CD4-positive, alpha-beta T cell treated with Interleukin-10 for 1 hour (primary cell): ENCODE measurements at regions not wholly inside any gene's neighbourhood (a gene's known extent, or its start where the extent isn't known, plus 50 kb on each side); places are given as distances from the start of the nearest gene placed in this dataset.

Experiments used
- DNase-seq: peaks from one replicate; pipeline ENCODE4 v3.0.0-alpha.2; 2020

GRCh38 chr1:4330805-4331766, 323.3 kb upstream of the AJAP1 start:
- no peak for DNase-seq

GRCh38 chr1:4331767-4332163, 322.6 kb upstream of the AJAP1 start:
- no peak for DNase-seq

GRCh38 chr1:4336507-4336906, 317.9 kb upstream of the AJAP1 start:
- DNase-seq = no peak

GRCh38 chr1:4341421-4341820, 313.0 kb upstream of the AJAP1 start:
- no peak for DNase-seq

- DNase-seq = no peak
Measured at GRCh38 chr1:4344065-4344732, 310.2 kb upstream of the AJAP1 start.

GRCh38 chr1:4345094-4345493, 309.3 kb upstream of the AJAP1 start:
- no peak for DNase-seq

GRCh38 chr1:4346131-4346530, 308.3 kb upstream of the AJAP1 start:
- no peak for DNase-seq

- DNase-seq = no peak
Measured at GRCh38 chr1:4351453-4351852, 303.0 kb upstream of the AJAP1 start.

- no peak for DNase-seq
Measured at GRCh38 chr1:4353090-4353856, 301.1 kb upstream of the AJAP1 start.

GRCh38 chr1:4355839-4356238, 298.6 kb upstream of the AJAP1 start:
- no peak for DNase-seq

GRCh38 chr1:4362314-4363044, 291.9 kb upstream of the AJAP1 start:
- DNase-seq = no peak

- no peak for DNase-seq
Measured at GRCh38 chr1:4366091-4366490, 288.3 kb upstream of the AJAP1 start.

GRCh38 chr1:4367230-4367777, 287.1 kb upstream of the AJAP1 start:
- no peak for DNase-seq

- DNase-seq = no peak
Measured at GRCh38 chr1:4369335-4369734, 285.1 kb upstream of the AJAP1 start.

GRCh38 chr1:4371849-4372248, 282.6 kb upstream of the AJAP1 start:
- DNase-seq = no peak

- DNase-seq = no peak
Measured at GRCh38 chr1:4375812-4376211, 278.6 kb upstream of the AJAP1 start.

GRCh38 chr1:4379451-4380175, 274.8 kb upstream of the AJAP1 start:
- no peak for DNase-seq

- DNase-seq = no peak
Measured at GRCh38 chr1:4380564-4381168, 273.7 kb upstream of the AJAP1 start.

GRCh38 chr1:4393191-4393590, 261.2 kb upstream of the AJAP1 start:
- DNase-seq = no peak

- DNase-seq = no peak
Measured at GRCh38 chr1:4394366-4394765, 260.0 kb upstream of the AJAP1 start.

- DNase-seq = no peak
Measured at GRCh38 chr1:4395158-4395557, 259.3 kb upstream of the AJAP1 start.
